K562 (cell line): ENCODE measurements at regions not wholly inside any gene's neighbourhood (a gene's known extent, or its start where the extent isn't known, plus 50 kb on each side); places are given as distances from the start of the nearest gene placed in this dataset.

ENCODE experiments used
- ATAC-seq: fragments of 200-7000 bp; cut with Tn5 transposase; 3 replicates; pipeline ENCODE4 v1.9.1; 2020; ENCODE audit warnings: moderate library complexity
- BruUV-seq: library from RNA; stranded (reverse); fragments of 400-500 nt; replicated peaks from 2 replicates; lab custom pipeline; 2021; lab: Mats Ljungman, UMichigan
- CTCF ChIA-PET: fragments of 300-600 bp; formaldehyde crosslinking; extraction: SDS; loops from one replicate; lab custom pipeline; 2021; ENCODE audit warnings: low intra/inter-chr PET ratio; lab: Yijun Ruan, JAX
- POLR2A ChIA-PET: fragments of 300-600, 350-650 bp; sonication (Branson Sonifier 250); formaldehyde crosslinking; extraction: SDS; loops from one replicate; lab custom pipeline; 2021; ENCODE audit warnings: antibody characterized with exemption, inconsistent platforms; lab: Yijun Ruan, JAX
- DNase-seq, 4 experiments: peaks; one replicate each; pipeline versions ENCODE4 v3.0.0 to v3.0.0-alpha.2; 2011 to 2018; ENCODE audit warnings: low spot score in 3 of 4, mixed read lengths in 3 of 4; ENCODE audit errors: extremely low read depth in 1 of 4
- FAIRE-seq: peaks from 2 replicates; lab custom pipeline; 2011; peaks lifted over from hg19 to GRCh38; lab: Jason Lieb, UNC
- H2AFZ ChIP-seq: 2 replicates; pipeline ENCODE4 v1.6.0; 2011; ENCODE audit warnings: low read depth, low read length, control low read depth, inconsistent platforms
- H3K27ac ChIP-seq: fragments of 200-600 bp; 3 replicates; pipeline ENCODE4 v1.8.0; 2011; ENCODE audit warnings: low read depth, mild to moderate bottlenecking, control low read depth, inconsistent platforms, low read length, moderate library complexity, mixed read lengths; ENCODE audit errors: extremely low read depth
- H3K27me3 ChIP-seq, 2 experiments: fragments of 300-600 bp in 1 of 2; 2 replicates in 1 of 2; 3 replicates in 1 of 2; pipeline versions ENCODE4 v1.6.0 to v1.8.0; 2011; ENCODE audit warnings: inconsistent platforms in 2 of 2, low read length in 2 of 2, mild to moderate bottlenecking in 1 of 2, mixed read lengths in 1 of 2, moderate library complexity in 1 of 2; ENCODE audit not compliant: control insufficient read depth in 2 of 2, insufficient read depth in 2 of 2
- H3K36me3 ChIP-seq: fragments of 300-600 bp; 3 replicates; pipeline ENCODE4 v1.8.0; 2011; ENCODE audit warnings: mild to moderate bottlenecking, low read length, inconsistent platforms; ENCODE audit not compliant: control insufficient read depth, insufficient read depth
- H3K4me1 ChIP-seq, 2 experiments: fragments of 200-600 bp in 1 of 2; replicated peaks in 1 of 2; 2 replicates in 1 of 2; 3 replicates in 1 of 2; pipeline versions ENCODE4 v1.5.1 to v1.8.0; 2011; ENCODE audit warnings: inconsistent platforms in 2 of 2, low read length in 2 of 2, mild to moderate bottlenecking in 1 of 2, mixed read lengths in 1 of 2, moderate library complexity in 1 of 2; ENCODE audit not compliant: control insufficient read depth in 2 of 2, insufficient read depth in 2 of 2
- H3K4me2 ChIP-seq: 2 replicates; pipeline ENCODE4 v1.6.1; 2011; ENCODE audit warnings: low read length, control low read depth, inconsistent platforms, mixed read lengths; ENCODE audit not compliant: insufficient read depth
- H3K4me3 ChIP-seq: fragments of 200-600 bp; sonication (generic), shearing (Covaris generic); 2 replicates; pipeline ENCODE4 v1.5.1; 2016; ENCODE audit warnings: control low read depth, inconsistent platforms
- H3K79me2 ChIP-seq: fragments of 200-600 bp; 3 replicates; pipeline ENCODE4 v1.8.0; 2011; ENCODE audit warnings: low read length, inconsistent platforms; ENCODE audit not compliant: control insufficient read depth, insufficient read depth
- H3K9ac ChIP-seq, 2 experiments: 2 replicates each; pipeline versions ENCODE4 v1.6.0 to v1.6.1; 2011; ENCODE audit warnings: low read depth in 2 of 2, low read length in 2 of 2, control low read depth in 1 of 2, inconsistent platforms in 1 of 2, mild to moderate bottlenecking in 1 of 2, mixed read lengths in 1 of 2; ENCODE audit not compliant: insufficient read depth in 1 of 2
- H3K9me1 ChIP-seq: one replicate; pipeline ENCODE4 v1.6.0; 2011; ENCODE audit warnings: inconsistent platforms, mild to moderate bottlenecking, low read length, moderate library complexity; ENCODE audit not compliant: control insufficient read depth, insufficient read depth
- H3K9me3 ChIP-seq: replicated peaks from 2 replicates; pipeline ENCODE4 v1.5.1; 2011; ENCODE audit warnings: low read depth, low read length, inconsistent platforms; ENCODE audit not compliant: control insufficient read depth, insufficient read depth
- H4K20me1 ChIP-seq: replicated peaks from 2 replicates; pipeline ENCODE4 v1.6.1; 2011; ENCODE audit warnings: low read length, inconsistent platforms, mixed read lengths; ENCODE audit not compliant: control insufficient read depth, insufficient read depth
- BCLAF1 ChIP-seq, 2 experiments: fragments of 450-650 bp in 1 of 2; IDR thresholded peaks; 2 replicates each; pipeline ENCODE4 v1.6.1; 2011 to 2017; ENCODE audit warnings: low read depth in 2 of 2, antibody characterized with exemption in 1 of 2, borderline replicate concordance in 1 of 2, low read length in 1 of 2, mild to moderate bottlenecking in 1 of 2, mixed read lengths in 1 of 2; ENCODE audit not compliant: control insufficient read depth in 1 of 2
- RBM17 ChIP-seq: fragments of 200-400 bp; formaldehyde crosslinking; IDR thresholded peaks from 2 replicates; pipeline ENCODE4 v1.6.1; 2017; ENCODE audit warnings: low read depth, mild to moderate bottlenecking, low read length, borderline replicate concordance
- ZBTB34 ChIP-seq: fragments of 250-450 bp; sonication (Bioruptor Pico); IDR thresholded peaks from 2 replicates; pipeline ENCODE4 v1.8.0; 2021; ENCODE audit warnings: mild to moderate bottlenecking, moderate library complexity
- ZNF75A ChIP-seq: fragments of 450-650 bp; formaldehyde crosslinking; IDR thresholded peaks from 2 replicates; pipeline ENCODE4 v1.4.0; 2020; ENCODE audit warnings: mild to moderate bottlenecking
- WGBS: fragments of 100-300 bp; shearing (Covaris generic); methylation state at CpG from one replicate; pipeline ENCODE4 v1.1.6; 2016; ENCODE audit warnings: low coverage, mixed read lengths; ENCODE audit not compliant: insufficient coverage; ENCODE audit errors: missing lambda C conversion rate; 5-methylcytosine and 5-hydroxymethylcytosine counted together
- in situ Hi-C: fragments of 300-500 bp; cut with MboI; formaldehyde crosslinking; loops from 4 replicates; pipeline ENCODE4 v1.15.0; 2018; ENCODE audit warnings: inconsistent platforms, mixed read lengths
- intact Hi-C: fragments of 100-400 bp; cut with micrococcal nuclease; formaldehyde crosslinking; loops from 2 replicates; pipeline ENCODE4 v1.14.2; 2022
- TF ChIP-seq, protein P1 (sequence below): sonication (generic); formaldehyde crosslinking; IDR thresholded peaks from 2 replicates; pipeline ENCODE4 v1.9.0; 2022; ENCODE audit warnings: mild to moderate bottlenecking, missing genetic modification reagents
- TF ChIP-seq, protein P2 (sequence below): sonication (generic); IDR thresholded peaks from 2 replicates; pipeline ENCODE4 v1.6.1; 2016
- TF ChIP-seq, protein P3 (sequence below): fragments of 250-450 bp; sonication (Bioruptor Pico); IDR thresholded peaks from 2 replicates; pipeline ENCODE4 v1.4.0; 2020; ENCODE audit warnings: mild to moderate bottlenecking, moderate library complexity
- TF ChIP-seq, protein P4 (sequence below): fragments of 450-650 bp; formaldehyde crosslinking; IDR thresholded peaks from 2 replicates; pipeline ENCODE4 v1.4.0; 2022; ENCODE audit warnings: missing genetic modification characterization

GRCh38 chr11:127998421-127998820, 588.9 kb downstream of the ETS1 start:
- CTCF ChIA-PET, result no interaction called here
- no peak overlapping the region for H3K9ac ChIP-seq
- no peaks in the 10 kb centered on the region for H4K20me1 ChIP-seq
- no peaks in the 10 kb centered on the region for H3K27me3 ChIP-seq
- POLR2A ChIA-PET, result interaction anchor here (0.5 kb wide), 1 partner anchor 1439 kb away, joined by 3 read pairs; no protein-coding TSS in a partner anchor
- 1% methylated on average over 5 of the region's 5 CpGs for WGBS
- no peak overlapping the region for H3K27ac ChIP-seq
- no peak for FAIRE-seq
- intact Hi-C loops, result no loop called here
- H3K9me1 ChIP-seq, result no peaks in the 10 kb centered on the region
- H3K9me3 ChIP-seq, result no peaks in the 10 kb centered on the region
- no peaks in the 10 kb centered on the region for H3K4me1 ChIP-seq
- ATAC-seq, result no peak
- H3K36me3 ChIP-seq, result no peaks in the 10 kb centered on the region
- in situ Hi-C loops, result no loop called here
- DNase-seq, result no peak
- H3K79me2 ChIP-seq, result no peaks in the 10 kb centered on the region
- no peak overlapping the region for H2AFZ ChIP-seq
- H3K4me3 ChIP-seq, result no peak overlapping the region
- no peak overlapping the region for H3K4me2 ChIP-seq
- no TSS peak for BruUV-seq
- TF ChIP-seq ZNF75A (CRISPR knock-in tag) (no peak), RBM17 (no peak), BCLAF1 (IDR thresholded peaks at IDR 0.05; ENCODE audit: borderline replicate concordance in 1 of 2, control insufficient read depth in 1 of 2, low read depth in 2 of 2, low read length in 1 of 2) (no peak), ZBTB34 (no peak)
- TF ChIP-seq, protein P1, sequence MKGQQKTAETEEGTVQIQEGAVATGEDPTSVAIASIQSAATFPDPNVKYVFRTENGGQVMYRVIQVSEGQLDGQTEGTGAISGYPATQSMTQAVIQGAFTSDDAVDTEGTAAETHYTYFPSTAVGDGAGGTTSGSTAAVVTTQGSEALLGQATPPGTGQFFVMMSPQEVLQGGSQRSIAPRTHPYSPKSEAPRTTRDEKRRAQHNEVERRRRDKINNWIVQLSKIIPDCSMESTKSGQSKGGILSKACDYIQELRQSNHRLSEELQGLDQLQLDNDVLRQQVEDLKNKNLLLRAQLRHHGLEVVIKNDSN, result no peak
- TF ChIP-seq, protein P2, sequence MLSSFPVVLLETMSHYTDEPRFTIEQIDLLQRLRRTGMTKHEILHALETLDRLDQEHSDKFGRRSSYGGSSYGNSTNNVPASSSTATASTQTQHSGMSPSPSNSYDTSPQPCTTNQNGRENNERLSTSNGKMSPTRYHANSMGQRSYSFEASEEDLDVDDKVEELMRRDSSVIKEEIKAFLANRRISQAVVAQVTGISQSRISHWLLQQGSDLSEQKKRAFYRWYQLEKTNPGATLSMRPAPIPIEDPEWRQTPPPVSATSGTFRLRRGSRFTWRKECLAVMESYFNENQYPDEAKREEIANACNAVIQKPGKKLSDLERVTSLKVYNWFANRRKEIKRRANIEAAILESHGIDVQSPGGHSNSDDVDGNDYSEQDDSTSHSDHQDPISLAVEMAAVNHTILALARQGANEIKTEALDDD, result no peak
- TF ChIP-seq, protein P3, sequence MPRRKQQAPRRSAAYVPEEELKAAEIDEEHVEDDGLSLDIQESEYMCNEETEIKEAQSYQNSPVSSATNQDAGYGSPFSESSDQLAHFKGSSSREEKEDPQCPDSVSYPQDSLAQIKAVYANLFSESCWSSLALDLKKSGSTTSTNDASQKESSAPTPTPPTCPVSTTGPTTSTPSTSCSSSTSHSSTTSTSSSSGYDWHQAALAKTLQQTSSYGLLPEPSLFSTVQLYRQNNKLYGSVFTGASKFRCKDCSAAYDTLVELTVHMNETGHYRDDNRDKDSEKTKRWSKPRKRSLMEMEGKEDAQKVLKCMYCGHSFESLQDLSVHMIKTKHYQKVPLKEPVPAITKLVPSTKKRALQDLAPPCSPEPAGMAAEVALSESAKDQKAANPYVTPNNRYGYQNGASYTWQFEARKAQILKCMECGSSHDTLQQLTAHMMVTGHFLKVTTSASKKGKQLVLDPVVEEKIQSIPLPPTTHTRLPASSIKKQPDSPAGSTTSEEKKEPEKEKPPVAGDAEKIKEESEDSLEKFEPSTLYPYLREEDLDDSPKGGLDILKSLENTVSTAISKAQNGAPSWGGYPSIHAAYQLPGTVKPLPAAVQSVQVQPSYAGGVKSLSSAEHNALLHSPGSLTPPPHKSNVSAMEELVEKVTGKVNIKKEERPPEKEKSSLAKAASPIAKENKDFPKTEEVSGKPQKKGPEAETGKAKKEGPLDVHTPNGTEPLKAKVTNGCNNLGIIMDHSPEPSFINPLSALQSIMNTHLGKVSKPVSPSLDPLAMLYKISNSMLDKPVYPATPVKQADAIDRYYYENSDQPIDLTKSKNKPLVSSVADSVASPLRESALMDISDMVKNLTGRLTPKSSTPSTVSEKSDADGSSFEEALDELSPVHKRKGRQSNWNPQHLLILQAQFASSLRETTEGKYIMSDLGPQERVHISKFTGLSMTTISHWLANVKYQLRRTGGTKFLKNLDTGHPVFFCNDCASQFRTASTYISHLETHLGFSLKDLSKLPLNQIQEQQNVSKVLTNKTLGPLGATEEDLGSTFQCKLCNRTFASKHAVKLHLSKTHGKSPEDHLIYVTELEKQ (CRISPR knock-in tag), result no peak
- TF ChIP-seq, protein P4, sequence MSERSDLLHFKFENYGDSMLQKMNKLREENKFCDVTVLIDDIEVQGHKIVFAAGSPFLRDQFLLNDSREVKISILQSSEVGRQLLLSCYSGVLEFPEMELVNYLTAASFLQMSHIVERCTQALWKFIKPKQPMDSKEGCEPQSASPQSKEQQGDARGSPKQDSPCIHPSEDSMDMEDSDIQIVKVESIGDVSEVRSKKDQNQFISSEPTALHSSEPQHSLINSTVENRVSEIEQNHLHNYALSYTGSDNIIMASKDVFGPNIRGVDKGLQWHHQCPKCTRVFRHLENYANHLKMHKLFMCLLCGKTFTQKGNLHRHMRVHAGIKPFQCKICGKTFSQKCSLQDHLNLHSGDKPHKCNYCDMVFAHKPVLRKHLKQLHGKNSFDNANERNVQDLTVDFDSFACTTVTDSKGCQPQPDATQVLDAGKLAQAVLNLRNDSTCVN, result no peak
